ENCODE measurements at regions not wholly inside any gene's neighbourhood (a gene's known extent, or its start where the extent isn't known, plus 50 kb on each side); places are given as distances from the start of the nearest gene placed in this dataset.
A peak's percentile ranks its signal among the peaks of the same experiment; 100 is the strongest.
"Not testable (repeated sequence)": the region's sequence is repeated elsewhere in the genome, so short reads cannot be mapped to it uniquely, and the experiment has no call there.

DNA sequence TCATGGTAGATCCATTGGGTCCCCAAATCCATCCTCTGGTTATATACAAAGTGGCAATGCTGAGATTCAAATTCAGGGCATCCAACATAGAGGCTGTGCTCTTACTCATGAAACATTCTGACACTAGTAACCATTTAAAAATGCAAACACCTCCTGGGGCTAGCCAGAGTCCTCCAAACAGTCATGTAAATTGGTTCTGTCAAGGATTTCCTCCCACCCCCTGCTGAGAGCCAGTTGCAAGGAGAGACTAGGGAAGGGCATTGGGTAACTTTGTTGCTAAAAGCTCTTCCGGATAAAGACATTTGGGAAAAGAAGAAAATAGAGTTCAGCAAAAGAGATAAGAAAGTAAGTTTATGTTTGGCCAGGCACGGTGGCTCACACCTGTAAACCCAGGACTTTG lies 58.3 kb downstream of the ART5 start:
- peak in 1 of 2 experiments; percentile 32 for DNase-seq (ENCODE audit: low read depth in 2 of 2)

DNA sequence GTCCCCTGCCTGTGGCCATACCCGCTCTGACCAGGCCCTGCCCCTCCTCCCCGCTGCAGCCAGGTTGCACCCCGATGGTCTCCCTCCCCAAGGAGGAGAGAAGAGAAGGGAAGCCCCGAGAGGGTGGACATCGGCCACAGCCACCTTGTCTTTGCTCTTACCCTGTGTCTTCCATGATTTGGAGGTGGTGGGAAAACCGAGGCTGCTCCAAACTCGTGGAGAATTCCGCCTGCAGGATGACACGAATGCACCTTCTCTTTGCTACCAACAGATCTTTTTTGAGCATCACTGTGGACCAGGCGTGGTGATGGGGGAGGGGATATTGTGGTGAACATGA lies 60.4 kb downstream of the ART5 start:
- not testable (repeated sequence) for DNase-seq (ENCODE audit: low read depth in 2 of 2)

DNA sequence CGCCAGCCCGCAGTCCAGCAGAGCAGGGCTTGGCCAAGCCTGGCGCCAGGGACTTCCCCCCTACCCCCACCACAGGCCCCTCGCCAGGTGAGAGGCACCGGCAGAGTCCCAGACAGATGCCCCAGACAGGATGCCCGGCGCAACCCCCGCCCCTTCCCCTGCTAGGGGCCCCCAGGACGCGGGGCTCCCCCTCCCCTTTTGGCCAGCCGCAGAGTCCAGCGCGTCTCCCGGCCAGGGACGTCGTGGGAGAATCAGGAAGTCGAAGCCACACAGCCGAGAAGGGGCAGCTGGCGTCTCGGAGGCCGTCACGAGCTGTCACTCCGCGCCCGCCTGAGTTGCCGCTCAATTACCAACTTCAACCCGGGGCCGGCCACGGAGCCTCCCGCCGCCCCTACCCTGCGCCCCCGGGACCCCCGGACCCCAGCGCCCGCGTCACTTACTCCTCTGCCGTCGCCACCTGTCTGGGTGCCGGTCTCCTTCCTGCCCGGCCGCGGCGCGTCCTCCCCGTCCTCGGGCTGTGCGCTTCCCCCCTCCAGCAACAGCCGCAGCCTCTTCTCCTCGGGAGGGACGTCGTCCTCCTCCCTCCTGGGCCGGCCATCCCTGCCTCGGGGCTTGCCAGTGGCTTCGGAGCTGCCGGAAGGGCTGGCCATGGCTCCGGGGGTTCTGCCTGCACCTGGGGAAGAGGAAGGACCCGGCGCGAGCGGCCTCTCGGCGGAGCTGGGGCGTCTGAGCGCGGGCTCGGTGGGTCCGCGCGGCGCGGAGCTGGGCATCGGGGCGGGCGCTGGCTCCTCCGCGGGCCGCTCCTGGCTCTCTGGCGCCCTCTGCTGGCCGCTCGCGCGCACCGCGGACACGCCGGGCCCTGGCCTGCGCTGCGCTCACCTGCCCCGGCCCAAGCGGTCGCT lies 61.1 kb downstream of the ART5 start:
- not testable (repeated sequence) for DNase-seq (ENCODE audit: low read depth in 2 of 2)

DNA sequence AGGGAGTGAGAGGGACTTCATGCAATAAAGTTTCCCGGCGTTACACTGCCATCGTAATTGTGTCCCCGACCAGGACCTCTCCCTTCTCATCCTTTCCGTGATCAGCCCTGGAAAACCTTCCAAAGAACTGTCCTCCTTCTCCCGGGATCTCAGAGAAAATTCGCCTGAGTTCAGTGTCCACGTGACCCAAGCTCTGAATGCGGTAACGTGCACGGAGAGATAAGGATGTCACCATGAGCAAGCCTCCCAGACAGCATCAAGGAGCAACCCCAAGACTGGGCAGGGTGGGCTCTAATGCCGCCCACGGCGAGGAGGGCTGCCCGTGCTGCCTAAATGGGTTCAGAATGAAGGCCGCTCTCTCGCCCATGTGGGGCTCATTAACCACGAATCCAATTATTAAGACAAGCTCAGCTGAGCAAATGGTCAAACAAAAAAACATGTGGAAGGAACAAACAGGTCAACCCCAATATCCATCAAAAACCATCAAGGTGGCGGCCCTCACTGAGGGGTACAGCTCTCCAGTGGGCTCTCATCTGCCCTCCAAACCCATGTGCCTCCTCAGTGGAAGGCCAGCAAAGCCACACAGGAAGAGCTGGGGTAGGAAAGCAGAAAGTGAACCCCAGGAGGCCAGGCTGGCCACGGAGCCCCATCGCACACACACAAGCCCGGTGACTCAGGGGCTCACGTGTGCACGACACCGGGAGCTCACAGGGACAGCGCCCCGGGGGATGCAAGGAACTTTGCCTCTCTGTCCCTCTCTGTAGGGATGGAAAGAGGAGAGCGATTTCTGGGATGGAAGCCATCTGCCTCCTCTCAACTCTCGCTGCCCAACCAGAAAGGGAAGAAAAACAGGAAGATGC lies 62.0 kb downstream of the ART5 start:
- not testable (repeated sequence) for DNase-seq (ENCODE audit: low read depth in 2 of 2)

DNA sequence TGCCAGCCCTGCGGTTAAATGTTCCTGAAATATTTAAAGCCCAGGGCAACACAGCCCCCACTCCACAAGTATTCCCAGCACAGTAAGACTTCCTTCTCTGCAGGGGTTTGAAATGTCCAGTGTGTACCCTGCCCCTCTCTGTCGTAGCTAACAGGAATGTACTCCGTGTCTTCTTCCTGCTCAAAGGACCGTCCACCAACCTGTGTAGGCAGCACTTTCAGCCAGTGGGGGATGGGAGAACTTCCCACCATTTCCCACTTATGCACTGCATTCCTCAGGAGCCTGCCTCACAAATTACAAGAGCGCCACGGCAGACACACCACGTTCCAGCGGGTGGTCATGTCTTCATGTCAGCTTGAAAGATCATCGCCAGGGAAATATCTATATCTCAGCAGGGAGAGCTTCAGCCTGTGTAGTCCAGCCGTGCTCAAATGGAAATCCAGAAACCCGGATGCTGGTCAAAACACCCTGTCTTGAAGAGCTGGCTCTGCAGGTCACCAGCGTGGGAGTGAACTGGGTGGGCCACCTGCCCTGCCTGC lies 65.7 kb downstream of the ART5 start:
- DNase-seq (ENCODE audit: low read depth in 2 of 2): not testable (repeated sequence)

DNA sequence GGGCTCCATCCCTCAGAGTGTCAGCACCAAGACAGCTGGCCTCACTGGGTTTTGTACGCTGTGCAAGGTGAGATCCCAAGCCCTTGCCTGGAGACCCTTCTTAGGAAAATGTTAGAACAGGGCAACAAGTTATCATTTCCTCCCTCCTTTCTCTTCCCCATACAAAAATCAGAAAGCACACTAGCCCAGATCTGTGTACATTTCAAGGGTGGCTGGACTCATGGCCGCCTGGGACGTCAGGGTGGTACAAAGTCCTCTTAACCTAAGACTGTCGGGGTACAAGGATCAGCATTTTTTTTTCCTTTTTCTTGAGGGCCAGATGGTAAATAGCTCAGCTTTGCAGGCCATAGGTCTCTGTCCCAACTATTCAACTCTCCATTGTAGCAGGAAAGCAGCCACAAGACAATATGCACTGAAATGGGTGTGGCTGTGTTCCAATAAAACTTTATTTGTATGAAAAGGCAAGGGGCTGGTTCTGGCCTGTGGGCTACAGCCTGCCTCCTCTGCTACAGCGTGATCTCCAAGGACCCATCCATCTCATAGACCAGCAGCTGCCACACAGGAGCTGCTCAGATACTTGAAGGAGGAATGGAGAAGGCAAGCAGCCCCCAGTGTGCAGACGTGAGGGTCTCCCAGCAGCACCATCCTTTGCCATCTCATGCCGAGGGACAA lies 68.7 kb downstream of the ART5 start:
- not testable (repeated sequence) for DNase-seq (ENCODE audit: low read depth in 2 of 2)

DNA sequence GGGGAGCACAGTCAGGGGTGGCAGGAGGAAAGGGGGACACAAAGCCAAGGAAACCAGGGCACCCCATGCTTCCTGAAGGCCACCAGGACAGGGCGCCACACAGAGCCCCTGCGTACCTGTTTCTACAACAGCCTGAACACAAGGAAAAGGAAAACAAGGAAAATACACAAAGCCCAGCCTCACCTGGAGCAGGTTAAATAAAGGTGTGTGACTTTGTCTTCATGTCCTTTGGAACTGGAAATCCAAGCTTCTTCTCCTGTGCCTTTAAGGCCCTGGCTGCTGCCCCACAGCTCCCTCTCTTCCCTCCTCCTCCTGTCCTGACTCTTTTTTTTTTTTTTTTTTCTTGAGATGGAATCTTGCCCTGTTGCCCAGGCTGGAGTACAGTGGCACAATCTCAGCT lies 70.0 kb downstream of the ART5 start:
- not testable (repeated sequence) for DNase-seq (ENCODE audit: low read depth in 2 of 2)

DNA sequence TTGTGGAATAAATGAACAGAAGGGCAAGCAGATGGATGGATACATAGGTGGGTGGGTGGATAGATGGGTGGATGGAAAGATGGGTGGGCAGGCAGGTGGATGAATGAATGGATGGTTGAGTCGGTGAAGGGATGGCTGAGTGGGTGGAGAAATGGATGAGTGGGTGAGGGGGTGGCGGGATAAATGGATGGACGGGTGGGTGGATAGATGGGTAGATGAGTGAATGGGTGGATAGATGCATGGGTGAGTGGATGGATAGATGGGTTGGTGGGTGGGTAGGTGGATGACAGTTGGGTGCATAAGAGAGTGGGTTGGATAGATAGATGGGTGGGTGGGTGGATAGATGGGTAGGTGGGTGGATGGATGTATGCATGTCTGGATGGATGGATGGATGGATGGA lies 76.0 kb downstream of the ART5 start:
- not testable (repeated sequence) for DNase-seq (ENCODE audit: low read depth in 2 of 2)

DNA sequence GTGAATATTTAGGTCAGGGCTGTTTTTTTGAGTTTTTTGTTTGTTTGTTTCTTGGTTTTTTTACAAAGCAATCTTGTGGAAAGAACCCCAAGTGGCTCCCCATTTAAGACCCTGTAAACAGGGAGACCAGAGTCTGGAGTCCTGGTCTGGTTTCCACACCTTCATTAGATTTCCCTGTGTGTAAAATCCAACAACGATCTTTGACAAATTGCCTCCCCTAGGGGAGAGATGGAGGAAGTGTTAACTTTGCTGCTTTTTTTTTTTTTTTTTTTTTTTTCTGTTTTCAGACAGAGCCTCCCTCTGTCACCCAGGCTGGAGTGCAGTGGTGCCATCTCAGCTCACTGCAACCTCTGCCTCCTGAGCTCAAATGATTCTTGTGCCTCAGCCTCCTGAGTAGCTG lies 77.4 kb downstream of the ART5 start:
- not testable (repeated sequence) for DNase-seq (ENCODE audit: low read depth in 2 of 2)

DNA sequence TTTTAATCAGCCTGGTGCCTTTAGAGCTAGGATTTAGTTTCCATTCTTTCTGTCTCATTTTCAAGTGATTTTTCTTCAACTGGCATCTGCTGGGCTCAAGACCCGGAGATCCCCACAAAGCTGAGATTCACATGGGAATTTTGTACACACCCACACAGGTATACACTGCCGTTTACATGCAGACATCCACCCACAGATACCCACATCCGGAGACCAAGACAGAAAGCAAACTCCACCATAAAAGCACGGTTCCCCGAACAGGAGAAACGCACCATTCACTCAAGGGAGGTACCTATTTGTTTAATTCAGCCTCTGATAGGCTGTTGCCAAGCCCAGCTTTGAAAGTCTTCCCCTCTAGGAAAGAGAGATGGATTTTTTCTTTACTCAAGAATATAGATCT lies 87.2 kb downstream of the ART5 start:
- not testable (repeated sequence) for DNase-seq (ENCODE audit: low read depth in 2 of 2)

DNA sequence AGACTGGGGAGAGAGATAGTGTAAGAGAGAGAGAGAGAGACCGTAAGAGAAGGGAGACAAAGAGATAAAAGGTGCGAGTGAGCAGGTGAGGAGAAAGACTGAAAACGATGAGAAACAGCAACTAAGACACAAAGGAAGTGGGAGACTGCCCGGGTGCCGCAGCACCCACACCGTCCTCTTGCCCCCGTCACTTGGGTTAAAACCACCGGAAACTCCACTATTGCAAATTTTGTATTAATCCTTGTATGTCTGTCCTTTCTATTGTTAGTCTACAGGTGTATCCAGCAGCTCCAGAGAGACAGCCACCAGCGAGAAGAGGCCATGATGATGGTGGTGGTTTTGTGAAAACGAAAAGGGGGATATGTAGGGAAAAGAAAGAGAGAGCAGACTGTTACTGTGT lies 96.8 kb downstream of the ART5 start:
- DNase-seq (ENCODE audit: low read depth in 2 of 2): not testable (repeated sequence)

DNA sequence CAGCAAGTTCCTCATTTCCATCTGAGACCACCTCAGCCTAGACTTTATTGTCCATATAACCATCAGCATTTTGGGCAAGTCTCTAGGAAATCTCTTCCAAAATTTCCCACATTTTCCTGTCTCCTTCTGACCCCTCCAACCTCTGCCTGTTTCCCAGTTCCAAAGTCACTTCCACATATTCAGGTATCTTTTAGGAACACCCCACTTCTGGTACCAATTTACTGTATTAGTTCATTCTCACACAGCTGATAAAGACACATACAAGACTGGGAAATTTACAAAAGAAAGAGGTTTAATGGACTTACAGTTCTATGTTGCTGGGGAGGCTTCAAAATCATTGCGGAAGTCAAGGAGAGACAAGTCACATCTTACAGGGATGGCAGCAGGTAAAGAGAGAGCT lies 103.6 kb downstream of the ART5 start:
- DNase-seq (ENCODE audit: low read depth in 2 of 2): not testable (repeated sequence)

DNA sequence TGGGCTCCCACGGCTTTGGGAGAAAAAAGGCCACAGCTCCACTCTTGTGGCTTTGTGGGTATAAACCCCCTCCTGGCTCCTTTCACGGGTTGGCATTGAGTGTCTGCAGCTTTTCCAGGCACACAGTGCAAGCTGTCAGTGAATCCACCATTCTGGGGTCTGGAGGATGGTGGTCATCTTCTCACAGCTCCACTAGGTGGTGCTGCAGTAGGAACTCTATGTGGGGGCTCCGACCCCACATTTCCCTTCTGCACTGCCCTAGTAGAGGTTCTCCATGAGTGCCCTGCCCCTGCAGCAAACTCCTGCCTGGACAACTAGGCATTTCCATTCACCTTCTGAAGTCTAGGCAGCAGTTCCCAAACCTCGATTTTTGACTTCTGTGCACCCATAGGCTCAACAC lies 104.5 kb downstream of the ART5 start:
- not testable (repeated sequence) for DNase-seq (ENCODE audit: low read depth in 2 of 2)

DNA sequence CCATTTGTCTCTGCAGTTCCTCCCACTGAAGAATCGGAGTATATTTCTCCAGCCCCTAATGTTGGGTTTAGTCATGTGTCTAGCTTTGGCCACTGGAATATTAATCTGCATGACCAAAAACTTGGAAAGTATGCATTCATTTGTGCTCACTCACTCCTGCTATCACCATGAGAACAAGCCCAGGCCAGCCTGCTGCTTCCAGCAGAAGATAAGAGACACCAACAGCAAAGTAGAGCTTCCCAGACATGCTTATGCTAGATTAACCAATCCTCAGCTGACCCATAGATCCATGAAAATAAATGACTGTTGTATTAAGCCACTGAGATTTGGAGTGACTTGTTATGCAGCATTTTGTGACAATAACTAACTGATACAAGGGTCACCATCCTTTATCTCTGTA lies 108.8 kb downstream of the ART5 start:
- not testable (repeated sequence) for DNase-seq (ENCODE audit: low read depth in 2 of 2)

DNA sequence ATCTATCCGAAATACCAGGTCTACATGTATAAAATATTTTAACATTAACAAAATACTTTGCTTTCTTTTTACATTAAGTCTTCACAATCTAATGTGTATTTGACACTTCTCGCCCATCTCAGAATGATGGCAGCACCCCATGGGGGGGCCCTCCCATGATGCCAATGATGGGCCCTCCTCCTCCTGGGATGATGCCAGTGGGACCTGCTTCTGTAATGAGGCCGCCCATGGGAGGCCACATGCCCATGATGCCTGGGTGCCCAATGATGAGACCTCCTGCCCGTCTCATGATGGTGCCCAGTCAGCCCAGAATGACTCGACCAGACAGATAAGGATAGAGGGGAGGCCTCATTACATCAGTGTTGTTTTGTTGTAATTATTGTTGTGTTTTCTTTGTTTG lies 110.5 kb downstream of the ART5 start:
- DNase-seq (ENCODE audit: low read depth in 2 of 2): not testable (repeated sequence)

DNA sequence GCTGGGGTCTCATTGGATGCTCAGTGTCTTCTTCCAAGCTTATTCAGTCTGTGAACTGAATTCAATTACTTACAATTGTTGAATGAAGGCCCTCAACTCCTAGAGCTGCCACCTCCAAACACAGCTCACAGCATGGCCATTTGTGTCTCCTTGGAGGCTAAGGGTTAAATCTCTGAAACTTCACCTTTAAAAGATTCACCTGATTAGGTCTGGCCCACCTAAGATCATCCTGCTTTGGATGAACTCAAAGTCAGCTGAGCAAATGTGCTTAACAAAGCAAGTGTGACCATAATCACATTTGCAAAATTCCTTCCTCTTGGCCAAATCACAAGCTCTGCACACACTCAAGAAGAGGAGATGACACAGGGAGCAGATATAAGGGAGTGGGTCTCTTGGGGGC lies 118.2 kb downstream of the ART5 start:
- not testable (repeated sequence) for DNase-seq (ENCODE audit: low read depth in 2 of 2)

DNA sequence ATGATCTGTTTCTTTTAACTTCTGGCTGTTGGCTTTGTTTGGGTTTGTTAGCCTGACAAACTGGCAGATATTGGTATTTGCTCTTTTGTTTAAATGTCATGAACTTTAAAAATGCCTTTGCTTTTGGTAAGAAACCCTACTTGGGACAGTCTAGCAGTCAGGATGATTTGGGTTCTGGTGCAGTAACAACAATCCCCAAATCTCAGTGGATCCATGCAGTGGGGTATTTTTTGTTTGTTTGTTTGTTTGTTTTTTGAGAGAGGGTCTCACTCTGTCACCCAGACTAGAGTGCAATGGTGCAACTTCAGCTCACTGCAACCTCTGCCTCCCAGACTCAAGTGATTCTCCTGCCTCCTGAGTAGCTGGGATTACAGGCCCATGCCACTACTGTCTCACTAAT lies 120.9 kb downstream of the ART5 start:
- DNase-seq (ENCODE audit: low read depth in 2 of 2): not testable (repeated sequence)

DNA sequence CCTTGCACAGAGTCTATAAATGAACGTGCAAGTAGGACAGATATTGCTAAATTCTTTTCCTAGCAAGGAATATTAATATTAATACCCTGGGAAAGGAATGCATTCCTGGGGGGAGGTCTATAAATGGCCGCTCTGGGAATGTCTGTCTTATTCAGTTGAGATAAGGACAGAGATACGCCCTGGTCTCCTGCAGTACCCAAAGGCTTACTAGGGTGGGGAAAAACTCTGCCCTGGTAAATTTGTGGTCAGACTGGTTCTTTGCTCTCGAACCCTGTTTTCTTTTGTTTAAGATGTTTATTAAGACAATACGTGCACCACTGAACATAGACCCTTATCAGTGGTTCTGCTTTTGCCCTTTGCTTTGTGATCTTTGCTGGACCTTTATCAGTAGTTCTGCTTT lies 122.0 kb downstream of the ART5 start:
- not testable (repeated sequence) for DNase-seq (ENCODE audit: low read depth in 2 of 2)

DNA sequence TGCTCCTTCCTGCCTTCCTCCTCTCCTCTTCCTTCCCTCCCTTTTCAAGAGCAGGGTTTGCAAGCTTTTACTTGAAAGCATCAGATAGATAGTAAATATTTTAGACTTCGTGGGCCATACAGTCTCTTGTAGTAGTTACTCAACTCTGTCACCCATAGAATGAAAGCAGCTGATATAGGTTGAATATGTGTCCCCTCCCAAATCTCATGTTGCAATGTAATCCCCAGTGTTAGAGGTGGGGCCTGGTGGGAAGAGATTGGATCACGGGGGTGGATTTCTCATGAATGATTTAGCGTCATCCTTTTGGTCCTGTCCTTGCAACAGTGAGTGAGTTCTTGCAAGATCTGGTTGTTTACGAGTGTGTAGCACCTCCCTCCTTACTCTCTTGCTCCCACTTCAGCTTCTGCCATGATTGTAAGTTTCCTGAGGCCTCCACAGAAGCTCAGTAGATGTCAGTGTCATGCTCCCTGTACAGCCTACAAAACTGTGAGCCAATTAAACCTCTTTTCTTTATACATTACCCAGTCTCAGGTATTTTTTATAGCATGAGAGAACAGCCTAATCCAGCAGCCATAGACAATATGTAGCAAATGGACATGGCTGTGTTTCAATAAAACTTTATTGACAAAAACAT lies 124.7 kb downstream of the ART5 start:
- DNase-seq (ENCODE audit: low read depth in 2 of 2): not testable (repeated sequence)

DNA sequence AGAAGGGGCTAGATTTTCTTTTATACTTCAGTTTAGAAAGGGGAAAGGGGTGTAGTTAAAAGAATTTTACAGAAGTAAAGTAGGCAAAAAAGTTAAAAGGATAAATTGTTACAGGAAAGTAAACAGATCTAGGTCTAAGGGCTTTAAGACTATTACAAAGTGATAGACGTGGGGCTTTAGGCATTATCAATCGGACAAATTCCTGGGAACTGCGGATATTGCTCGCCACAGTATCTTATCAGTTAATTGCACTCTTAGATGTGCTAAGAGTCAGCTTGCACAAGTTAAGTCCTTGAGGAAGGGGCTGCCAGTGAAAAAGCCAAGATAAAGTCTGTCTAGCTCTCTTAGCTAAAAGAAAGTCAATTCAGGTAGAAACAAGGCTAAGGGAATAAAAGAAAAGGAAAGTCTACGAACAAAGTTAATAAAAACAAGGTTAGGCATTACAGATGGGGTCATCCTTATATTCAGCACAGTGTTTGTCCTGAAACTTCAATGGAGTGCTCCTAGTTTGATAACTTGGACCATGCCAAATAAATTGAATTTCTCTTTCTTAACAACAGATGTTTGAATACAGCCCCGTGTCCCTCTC lies 125.4 kb downstream of the ART5 start:
- DNase-seq (ENCODE audit: low read depth in 2 of 2): not testable (repeated sequence)

All from fibroblast of skin of left biceps (primary cell).